ENCODE measurements at regions not wholly inside any gene's neighbourhood (a gene's known extent, or its start where the extent isn't known, plus 50 kb on each side); places are given as distances from the start of the nearest gene placed in this dataset.
"Not testable (repeated sequence)": the region's sequence is repeated elsewhere in the genome, so short reads cannot be mapped to it uniquely, and the experiment has no call there.

DNA sequence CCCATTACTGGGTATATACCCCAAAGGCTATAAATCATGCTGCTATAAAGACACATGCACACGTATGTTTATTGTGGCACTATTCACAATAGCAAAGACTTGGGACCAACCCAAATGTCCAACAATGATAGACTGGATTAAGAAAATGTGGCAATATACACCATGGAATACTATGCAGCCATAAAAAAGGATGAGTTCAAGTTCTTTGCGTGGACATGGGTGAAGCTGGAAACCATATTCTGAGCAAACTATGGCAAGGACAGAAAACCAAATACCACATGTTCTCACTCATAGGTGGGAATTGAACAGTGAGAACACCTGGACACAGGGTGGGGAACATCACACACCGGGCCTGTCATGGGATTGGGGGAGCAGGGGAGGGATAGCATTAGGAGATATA lies 54.4 kb upstream of the MUCL1 start:
- not testable (repeated sequence) for DNase-seq

DNA sequence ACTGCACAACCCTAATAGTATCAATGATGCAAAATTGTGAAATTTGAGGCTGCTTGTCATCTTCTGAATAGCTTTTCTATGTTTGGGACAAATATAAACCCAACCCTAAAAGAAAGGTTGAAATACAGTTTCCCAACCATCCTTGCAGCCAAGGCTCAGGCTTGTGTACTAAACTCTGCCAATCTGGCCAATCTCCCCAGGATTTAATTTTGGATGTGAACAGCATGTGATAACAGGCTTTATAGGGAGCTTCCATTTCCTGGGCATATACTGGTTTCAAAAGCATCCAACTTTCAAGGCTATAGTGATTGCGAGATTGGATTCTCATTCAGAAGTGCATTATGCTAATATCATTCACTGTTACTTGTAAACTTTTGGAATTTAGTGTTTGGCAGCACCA lies 55.7 kb upstream of the MUCL1 start:
- DNase-seq: no peak

DNA sequence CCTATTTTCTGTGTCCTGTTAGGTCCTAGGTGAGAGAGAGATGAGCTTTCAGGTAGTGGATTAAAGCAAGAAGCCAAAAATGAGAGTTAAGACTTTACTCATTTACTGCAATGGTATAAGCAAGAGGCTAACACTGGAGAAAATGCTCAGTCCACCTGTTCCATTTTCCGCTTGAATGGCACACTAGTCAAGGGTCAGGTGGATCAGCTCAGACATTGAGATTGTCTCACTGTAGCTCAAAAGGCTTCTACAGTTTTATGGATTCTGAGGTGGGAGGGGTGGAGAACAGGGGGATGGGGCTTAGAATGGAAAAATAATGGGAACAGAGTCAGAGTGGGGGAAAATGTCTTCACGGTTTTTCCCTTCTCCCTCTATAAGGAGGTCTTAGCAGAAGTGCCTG lies 57.3 kb upstream of the MUCL1 start:
- DNase-seq: no peak

DNA sequence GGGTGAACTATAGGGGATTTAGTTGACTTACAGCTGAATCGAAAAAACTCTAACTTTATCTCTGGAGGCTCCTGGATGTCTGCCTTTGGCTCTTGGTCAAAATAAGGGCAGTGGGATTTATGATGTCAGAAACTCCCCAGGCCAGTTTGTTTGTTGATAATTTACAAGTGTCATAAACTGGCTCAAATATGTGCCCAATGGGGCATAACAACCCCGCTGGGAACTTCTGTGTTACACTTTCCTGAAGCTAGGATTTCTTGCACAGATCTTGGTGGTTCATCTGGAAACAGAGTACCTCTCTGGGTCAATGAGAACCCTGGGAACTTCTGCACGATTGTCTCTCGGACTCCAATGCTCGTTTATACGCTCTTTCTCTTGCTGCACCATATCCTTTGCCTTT lies 58.7 kb upstream of the MUCL1 start:
- no peak for DNase-seq

DNA sequence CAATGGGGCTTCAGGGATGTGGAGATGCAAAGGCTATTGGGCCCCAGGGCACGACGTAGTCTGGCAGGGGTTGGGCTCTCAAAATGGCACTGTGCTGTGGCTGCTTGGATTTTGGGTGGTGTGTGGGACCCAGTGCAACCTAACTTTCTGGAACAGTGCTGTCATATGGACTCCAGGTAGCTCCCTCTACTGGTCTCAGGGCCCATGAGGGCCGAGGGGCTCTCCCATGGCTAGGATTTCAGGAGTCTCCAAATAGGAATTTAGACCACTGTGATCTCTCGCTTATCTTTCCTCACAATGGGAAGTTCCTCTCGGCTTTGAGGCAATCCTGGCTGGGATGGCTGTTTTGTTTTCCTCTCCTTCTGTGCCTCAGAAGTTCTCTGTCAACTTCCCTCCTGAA lies 68.2 kb upstream of the MUCL1 start:
- DNase-seq: no peak

DNA sequence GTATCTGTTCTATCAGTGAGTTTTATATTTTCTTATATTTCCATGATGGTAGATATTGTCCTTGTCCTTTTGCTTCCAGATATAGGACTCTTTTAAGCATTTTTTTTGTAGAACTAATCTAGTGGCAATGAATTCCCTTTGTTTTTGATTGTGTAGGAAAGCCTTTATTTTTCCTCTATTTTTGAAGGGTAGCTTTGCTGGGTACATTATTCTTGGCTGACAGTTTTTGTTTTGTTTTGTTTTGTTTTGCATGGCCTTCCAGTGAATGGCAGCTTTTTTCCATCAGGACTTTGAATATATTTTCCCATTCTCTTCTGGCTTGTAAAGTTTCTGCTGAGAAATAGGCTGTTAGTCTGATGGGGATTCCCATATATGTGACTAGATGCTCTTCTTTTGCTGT lies 70.2 kb upstream of the MUCL1 start:
- no peak for DNase-seq

DNA sequence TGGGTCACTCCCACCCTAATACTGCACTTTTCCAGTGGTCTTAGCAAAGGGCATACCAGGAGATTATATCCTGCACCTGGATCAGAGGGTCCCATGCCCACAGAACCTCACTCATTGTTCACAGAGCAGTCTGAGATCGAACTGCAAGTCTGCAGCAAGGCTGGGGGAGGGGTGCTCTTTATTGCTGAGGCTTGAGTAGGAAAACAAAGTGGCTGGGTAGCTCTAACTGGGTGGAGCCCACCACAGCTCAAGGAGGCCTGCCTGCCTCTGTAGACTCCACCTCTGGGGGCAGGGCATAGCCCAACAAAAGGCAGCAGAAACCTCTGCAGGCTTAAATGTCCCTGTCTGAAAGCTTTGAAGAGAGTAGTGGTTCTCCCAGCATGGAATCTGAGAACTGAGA lies 77.3 kb upstream of the MUCL1 start:
- DNase-seq: not testable (repeated sequence)

DNA sequence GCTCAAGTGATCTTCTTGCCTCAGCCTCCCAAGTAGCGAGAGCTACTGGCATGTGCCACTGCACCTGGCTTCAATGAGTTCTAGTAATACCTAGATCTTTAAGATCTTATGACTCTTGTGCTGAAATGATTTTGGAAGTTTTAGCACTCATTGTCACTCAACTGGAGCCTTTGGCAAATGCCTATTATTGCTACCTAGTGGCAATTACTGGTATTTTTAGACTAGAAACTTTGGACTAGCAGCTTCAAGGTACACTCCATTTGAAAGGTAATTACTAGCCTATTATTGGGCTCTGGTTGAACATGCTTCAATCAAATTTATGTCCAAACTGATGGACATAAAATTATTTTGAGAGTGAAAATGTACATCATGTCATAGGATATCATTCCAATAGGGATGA lies 80.7 kb upstream of the MUCL1 start:
- DNase-seq: no peak

DNA sequence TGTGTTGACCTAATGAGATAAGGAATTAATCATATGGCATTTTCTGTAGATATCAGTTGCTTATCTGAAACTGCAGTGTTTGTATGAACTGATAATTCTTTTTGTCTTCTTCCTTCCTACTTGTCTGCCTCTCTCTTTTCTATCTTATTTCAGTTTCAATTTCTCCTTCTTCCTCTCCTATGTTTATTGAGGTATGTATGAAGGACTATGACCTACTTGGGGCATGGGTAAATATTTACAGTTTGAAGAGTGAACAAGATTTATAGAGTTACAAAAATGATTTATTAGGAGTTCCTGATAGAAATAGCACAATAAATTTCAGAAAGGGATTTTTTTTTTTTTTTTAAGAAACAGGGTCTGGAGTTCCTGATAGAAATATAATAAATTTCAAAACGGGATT lies 88.7 kb upstream of the MUCL1 start:
- DNase-seq: no peak

DNA sequence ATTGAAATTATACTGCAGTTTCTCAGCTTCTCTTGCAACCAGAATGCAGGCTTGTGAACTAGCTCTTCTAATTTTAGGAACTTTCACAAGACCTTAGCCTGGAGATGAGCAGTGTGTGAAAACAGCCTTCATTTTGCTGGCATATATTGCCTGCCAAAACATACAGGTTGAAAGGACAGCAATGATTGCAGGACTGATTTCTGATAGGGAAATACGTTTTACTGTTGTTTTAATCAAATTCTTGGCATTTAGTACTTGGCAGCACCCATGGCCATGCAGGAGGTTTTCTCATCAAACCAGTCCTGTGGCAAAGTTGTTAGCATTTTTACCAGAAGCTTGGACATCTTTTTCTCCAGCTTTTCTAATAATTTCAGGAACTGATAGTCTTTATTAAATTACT lies 91.9 kb upstream of the MUCL1 start:
- DNase-seq: no peak

DNA sequence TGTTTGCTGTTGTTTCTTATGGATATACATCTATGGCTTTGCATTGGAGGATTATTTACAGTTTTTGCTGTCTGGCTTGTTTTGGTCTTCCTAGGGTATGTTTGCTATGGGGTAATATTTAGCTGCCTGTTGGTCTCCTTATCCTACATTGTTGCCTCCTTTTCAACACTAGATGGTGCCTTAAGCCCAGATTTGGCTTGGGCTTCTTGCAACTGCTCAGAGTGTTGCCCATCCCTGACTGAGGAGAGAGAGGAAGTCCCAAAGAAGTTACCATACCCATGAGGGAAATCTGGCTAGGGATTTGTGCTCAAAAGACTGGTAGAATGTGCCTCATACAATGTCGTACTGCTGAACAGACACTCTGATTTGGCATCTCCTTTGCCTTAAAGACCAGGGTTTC lies 94.6 kb upstream of the MUCL1 start:
- no peak for DNase-seq

DNA sequence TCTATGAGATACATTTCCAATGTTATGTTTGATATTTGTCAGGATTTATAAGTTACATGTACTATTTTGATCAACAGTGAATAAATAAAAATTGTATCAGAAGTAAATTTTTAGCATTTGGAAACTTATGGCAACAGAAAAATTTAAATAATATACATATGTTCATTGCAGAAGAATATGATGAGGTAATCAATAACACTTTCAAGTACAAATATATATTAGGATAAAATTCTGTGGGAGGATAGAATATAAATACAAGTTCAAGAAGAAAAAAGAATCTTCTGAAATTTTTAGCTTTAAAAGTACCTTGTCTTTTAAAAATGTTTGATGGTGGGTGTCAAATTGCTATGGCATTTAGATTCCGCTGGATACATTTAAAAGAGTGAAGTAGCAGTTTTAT lies 102.8 kb upstream of the MUCL1 start:
- DNase-seq: no peak

DNA sequence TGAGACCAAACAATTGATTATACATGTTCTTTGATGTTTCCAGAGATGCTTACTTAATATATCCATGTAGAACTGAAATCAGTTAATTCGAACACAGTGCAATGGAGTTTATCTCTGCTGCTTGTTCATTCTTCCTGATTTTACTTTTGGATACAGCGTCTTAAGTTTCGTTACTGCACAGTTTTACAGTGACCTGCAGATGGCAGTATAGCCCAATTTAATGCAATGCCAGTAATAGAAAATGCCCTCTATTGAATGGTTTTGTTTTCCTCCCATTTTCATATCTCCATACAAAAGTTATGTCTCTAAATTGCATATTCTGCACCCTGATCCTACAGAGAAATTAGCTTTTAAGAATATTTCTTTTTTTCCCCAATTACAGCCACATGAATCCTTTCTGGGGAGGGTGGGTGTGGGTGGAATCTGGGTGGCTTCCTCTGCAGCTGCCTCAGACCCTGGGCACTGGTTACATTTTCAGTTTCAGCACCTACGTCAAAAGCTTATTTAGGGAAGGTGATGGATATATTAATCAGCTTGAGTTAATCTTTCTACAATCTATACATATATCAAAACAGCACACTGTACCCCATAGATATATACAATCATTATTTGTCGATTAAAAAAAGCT lies 101.1 kb upstream of the DCD start:
- DNase-seq: peak; percentile 41

DNA sequence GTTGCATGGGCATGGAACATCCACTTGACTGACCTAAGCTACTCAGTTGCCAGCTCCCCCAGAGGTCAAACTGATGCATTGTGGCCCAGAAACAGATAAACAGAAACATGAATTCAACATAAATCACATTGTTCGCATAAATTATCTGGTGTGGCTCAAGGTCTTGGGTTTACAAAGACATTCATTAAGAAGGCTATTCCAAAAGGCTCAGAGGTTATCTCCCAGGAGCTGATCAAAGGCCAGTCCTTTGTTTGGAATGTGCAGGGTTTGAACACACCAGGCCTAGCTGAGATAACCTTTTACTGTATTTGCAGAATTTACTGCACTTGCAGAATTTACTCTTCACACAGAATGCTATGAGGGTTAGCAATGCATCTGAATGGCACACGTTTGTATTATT lies 96.4 kb upstream of the DCD start:
- DNase-seq: no peak

DNA sequence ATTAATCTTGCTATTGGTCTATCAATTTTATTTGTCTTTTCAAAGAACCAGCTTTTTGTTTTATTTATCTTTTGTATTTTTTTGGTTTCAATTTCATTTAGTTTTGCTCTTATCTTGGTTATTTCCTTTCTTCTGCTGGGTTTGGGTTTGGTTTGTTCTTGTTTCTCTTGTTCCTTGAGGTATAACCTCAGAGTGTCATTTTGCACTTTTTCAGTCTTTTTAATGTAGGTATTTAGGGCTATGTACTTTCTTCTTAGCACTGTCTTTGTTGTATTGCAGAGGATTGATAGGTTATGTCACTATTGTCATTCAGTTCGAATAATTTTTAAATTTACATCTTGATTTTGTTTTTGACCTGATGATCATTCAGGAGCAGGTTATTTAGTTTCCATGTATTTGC lies 92.7 kb upstream of the DCD start:
- DNase-seq: no peak

DNA sequence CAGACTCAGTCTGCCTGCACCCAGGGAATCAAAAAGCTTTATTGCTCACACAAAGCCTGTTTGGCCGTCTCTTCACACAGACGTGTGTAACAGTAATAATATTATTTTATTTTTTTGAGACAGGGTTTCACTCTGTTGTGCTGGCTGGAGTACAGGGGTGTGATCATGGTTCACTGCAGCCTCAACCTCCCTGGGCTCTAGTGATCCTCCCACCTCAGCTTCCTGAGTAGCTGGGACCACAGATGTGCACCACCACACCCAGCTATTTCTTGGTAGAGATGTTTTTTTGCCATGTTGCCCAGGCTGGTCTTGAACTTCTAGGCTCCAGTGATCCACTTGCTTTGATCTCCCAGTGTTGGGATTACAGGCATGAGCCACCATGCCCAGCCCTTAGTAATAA lies 88.4 kb upstream of the DCD start:
- no peak for DNase-seq

DNA sequence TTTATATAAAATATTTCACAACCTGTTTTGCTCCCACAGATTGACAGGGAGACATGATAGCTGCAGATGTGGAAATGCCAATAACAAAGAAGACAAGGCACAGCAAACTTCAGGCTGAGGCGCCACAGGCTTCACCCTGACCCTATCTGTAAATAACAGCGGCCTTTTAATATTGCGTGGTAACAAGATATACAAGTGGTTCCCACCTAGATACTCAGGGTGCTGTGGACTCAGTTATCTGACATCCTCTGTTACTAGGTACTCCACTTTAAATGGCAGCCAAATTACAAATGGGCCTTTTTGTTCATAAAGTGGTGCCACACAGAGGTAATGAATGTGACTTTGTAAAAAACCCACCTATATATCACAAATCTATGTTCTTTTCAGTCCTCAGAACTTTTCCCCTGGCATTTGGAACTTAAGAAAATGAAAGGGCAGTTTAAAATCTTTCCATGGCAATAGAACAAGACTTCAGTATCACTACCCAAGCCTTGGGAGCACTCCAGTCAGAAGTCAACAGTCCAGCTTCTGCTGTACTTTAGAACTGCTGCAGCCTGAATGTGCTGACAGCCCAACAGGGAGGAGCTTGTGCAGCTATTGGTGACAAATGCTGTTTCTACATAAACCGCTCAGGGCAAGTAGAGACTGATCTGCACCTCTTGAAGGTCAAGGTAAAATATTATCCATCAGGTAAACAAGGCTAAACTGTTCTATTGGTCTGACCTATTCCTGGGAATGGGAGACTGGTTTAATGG lies 86.2 kb upstream of the DCD start:
- DNase-seq: no peak

DNA sequence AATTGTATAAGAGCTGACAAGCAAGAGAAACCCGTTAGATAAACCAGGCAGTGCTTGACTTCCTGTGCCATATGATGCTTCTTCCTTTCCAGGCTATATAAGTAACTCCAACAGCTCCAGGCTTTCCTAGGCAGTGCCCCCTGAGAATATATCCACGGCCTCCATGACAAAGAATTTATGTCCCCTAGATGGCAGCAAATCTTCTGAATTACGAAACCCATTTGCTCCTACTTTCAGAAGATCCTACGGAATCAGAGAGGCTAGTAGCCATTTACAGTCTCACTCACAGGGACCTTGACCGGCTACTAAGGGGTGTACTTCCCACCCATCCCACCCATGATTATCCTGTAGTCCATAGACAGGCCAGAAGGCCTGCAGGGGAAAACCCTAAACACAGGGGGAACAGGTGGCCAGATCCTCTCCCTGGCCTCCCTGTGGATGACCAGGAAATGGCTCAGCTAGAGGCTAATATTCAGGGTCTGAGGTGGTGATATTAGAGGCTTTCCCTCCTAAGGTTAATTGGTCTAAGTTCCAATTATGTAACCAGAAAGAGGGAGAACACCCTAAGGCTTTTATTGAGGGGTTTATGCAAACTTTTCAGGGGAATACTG lies 77.2 kb upstream of the DCD start:
- DNase-seq: no peak

DNA sequence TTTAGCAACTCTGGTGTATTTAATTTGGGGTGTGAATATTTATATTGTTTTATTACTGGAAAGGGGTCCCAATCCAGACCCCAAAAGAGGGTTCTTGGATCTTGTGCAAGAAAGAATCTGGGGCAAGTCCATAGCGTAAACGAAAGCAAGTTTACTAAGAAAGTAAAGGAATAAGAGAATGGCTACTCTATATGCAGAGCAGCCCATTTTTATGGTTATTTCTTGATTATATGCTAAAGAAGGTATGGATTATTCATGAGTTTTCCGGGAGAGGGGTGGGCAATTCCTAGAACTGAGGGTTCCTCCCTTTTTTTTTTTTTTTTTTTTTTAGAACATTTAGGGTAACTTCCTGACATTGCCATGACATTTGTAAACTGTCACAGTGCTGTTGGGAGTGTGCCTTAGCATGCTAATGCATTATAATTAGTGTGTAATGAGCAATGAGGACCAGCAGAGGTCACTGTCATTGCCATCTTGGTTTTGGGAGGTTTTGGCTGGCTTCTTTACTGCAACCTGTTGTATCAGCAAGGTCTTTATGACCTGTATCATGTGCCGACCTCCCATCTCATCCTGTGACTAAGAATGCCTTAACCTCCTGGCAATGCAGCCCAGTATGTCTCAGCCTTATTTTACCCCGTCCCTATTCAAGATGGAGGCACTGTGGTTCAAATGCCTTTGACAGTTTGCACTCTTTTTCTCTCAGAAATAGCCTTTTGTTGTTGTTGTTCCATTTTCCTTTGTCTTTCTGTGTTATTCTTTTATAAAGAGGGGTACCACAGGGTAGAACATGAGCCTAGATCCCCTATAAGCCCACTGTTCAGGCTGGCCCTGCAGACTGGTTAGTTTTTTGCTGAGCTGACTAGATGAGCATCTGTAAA lies 75.5 kb upstream of the DCD start:
- DNase-seq: peak; percentile 24

DNA sequence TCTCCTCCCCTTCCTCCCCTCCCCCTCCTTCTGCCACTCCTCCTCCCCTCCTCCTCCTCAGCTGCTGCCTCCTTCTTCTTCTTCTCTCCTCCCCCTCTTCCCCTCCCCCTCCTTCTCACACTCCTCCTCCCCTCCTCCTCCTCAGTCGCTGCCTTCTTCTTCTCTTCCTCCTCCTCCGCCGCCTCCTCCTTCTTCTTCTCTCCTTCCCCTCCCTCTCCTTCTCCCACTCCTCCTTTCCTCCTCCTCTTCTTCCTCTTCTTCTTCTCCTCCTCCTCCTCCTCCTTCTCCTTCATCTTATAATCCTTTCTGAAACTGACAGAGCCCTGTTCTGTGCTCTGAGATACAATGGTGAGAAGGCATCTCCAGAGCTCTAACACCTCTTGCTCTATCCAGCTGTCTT lies 73.1 kb upstream of the DCD start:
- DNase-seq: no peak

DNA sequence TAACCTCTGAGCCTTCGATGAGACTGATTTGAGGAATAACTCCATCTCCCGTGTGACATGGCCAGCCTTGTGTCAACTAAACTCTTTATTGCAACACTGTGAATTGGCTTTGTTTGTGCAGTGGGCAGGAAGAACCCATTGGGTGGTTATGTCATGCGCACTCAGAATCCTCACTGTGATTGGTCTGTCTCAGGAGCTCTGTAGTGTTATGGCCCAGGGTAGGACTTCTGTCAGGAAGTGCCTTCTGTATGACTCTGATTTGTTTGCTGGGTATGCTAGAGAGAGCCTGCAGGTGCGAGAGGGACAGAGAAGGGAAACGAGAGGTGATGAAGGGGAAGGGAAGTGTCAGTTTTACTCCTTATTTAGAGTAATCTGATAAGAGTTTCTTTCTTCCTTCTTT lies 71.5 kb upstream of the DCD start:
- no peak for DNase-seq

DNA sequence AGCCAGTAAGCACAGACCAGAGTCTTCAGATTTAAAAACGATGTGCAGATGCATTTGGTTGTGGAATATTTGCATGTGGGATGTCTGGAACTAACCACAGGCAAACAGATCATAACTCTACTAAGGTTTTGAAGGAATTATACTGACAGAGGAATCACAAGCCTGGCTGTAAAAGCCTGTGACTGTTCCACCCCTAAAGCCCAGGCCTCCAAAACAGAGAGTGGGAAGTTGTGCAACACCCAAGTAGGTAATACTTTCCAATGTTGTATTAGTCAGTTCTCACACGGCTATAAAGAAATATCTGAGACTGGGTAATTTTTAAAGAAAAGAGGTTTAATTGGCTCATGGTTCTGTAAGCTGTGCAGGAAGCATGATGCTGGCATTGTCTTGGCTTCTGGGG lies 68.1 kb upstream of the DCD start:
- DNase-seq: no peak

DNA sequence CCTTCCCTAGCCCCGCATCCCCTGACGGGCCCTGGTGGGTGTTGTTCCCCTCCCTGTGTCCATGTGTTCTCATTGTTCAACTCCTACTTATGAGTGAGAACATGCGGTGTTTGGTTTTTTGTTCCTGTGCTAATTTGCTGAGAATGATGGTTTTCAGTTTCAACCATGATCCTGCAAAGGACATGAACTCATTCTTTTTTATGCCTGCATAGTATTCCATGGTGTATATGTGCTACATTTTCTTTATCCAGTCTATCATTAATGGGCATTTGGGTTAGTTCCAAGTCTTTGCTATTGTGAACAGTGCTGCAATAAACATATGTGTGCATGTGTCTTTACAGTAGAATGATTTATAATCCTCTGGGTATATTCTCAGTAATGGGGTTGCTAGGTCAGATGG lies 65.7 kb upstream of the DCD start:
- not testable (repeated sequence) for DNase-seq

DNA sequence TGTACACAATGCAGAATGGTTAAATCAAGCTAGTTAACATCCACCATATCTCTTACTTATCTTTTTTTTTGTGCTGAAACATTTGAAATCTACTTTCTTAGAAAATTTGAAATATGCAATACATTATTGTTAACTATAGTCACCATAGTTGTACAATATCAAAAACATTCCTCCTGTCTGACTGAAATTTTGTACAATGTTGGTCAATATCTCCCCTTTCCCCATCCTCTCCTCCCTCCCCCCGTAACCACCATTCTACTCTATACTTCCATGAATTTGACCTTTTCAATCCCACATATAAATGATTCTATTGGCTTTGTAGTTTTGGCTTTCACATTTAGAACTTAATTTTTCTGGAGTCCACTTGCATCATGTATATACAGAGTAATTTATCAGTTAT lies 63.5 kb upstream of the DCD start:
- DNase-seq: no peak

Measured in effector CD4-positive, alpha-beta T cell (primary cell).